ENCODE measurements at regions not wholly inside any gene's neighbourhood (a gene's known extent, or its start where the extent isn't known, plus 50 kb on each side); places are given as distances from the start of the nearest gene placed in this dataset.

GRCh38 chr19:30280018-30280417 lies 92.2 kb upstream of the ZNF536 start:
- TF ChIP-seq POLR2A (IDR thresholded peaks at IDR 0.05), result no peak
- TF ChIP-seq CTCF (IDR thresholded peaks at IDR 0.05), result no peak

All from body of pancreas (tissue), 4 donors.